Upper lobe of right lung (tissue), 1 donor: ENCODE measurements at regions not wholly inside any gene's neighbourhood (a gene's known extent, or its start where the extent isn't known, plus 50 kb on each side); places are given as distances from the start of the nearest gene placed in this dataset.
"Not testable (repeated sequence)": the region's sequence is repeated elsewhere in the genome, so short reads cannot be mapped to it uniquely, and the experiment has no call there.

Source experiments
- ATAC-seq: fragments of 200-7000 bp; cut with Tn5 transposase; one replicate; pipeline ENCODE4 v1.9.1; 2020; ENCODE audit warnings: mild to moderate bottlenecking, moderate library complexity
- DNase-seq: peaks from one replicate; pipeline ENCODE4 v3.0.0-alpha.2; 2020
- H3K27ac ChIP-seq: fragments of 200-600 bp; one replicate; pipeline ENCODE4 v1.8.0; 2022
- H3K27me3 ChIP-seq: fragments of 200-600 bp; one replicate; pipeline ENCODE4 v1.8.0; 2022; ENCODE audit warnings: mild to moderate bottlenecking
- H3K36me3 ChIP-seq: fragments of 200-600 bp; one replicate; pipeline ENCODE4 v1.8.0; 2022
- H3K4me1 ChIP-seq: fragments of 200-600 bp; one replicate; pipeline ENCODE4 v1.8.0; 2022
- H3K4me3 ChIP-seq: fragments of 200-600 bp; one replicate; pipeline ENCODE4 v1.8.0; 2022; ENCODE audit warnings: mild to moderate bottlenecking
- H3K9me3 ChIP-seq: fragments of 200-600 bp; one replicate; pipeline ENCODE4 v1.8.0; 2022
- CTCF ChIP-seq: fragments of 200-600 bp; IDR thresholded peaks from one replicate; pipeline ENCODE4 v1.8.0; 2022; ENCODE audit warnings: antibody characterized with exemption
- intact Hi-C: fragments of 100-400 bp; cut with DNase I; formaldehyde crosslinking; loops from one replicate; pipeline ENCODE4 v1.11.0; 2022
- donor health status: DM: no; HTN: yes; CAD: no; lungs with severe emphysema.

- H3K4me1 ChIP-seq, H3K4me3 ChIP-seq, H3K27ac ChIP-seq, H3K9me3 ChIP-seq, DNase-seq, H3K36me3 ChIP-seq, intact Hi-C loops, ATAC-seq, H3K27me3 ChIP-seq: not testable (repeated sequence)
Measured at GRCh38 chr19:34871911-34872310, 54.8 kb upstream of the ZNF30 start.

GRCh38 chr19:34867631-34868030 is 59.1 kb upstream of the ZNF30 start:
- ATAC-seq (no peak), DNase-seq (no peak)
- no peaks in the 10 kb centered on the region for H3K27me3 ChIP-seq
- TF ChIP-seq CTCF = no peak
- H3K36me3 ChIP-seq = no peaks in the 10 kb centered on the region
- H3K27ac ChIP-seq = no peak overlapping the region
- H3K9me3 ChIP-seq = no peaks in the 10 kb centered on the region
- intact Hi-C loops = no loop called here
- H3K4me3 ChIP-seq = no peak overlapping the region
- no peaks in the 10 kb centered on the region for H3K4me1 ChIP-seq

- H3K9me3 ChIP-seq, ATAC-seq, H3K27ac ChIP-seq, H3K27me3 ChIP-seq, DNase-seq, H3K36me3 ChIP-seq, H3K4me1 ChIP-seq, H3K4me3 ChIP-seq, intact Hi-C loops: not testable (repeated sequence)
Measured at GRCh38 chr19:34865225-34865624, 61.5 kb upstream of the ZNF30 start.

GRCh38 chr19:34859823-34860736 is 66.6 kb upstream of the ZNF30 start:
- H3K4me3 ChIP-seq = peak overlapping the region; percentile 44

GRCh38 chr19:34859325-34859724 is 67.4 kb upstream of the ZNF30 start:
- H3K4me1 ChIP-seq, ATAC-seq, H3K9me3 ChIP-seq, intact Hi-C loops, H3K27ac ChIP-seq, DNase-seq, H3K4me3 ChIP-seq, H3K27me3 ChIP-seq, H3K36me3 ChIP-seq: not testable (repeated sequence)

More at GRCh38 chr19:34859823-34860736, 66.6 kb upstream of the ZNF30 start:
- H3K36me3 ChIP-seq, intact Hi-C loops, H3K9me3 ChIP-seq, H3K27me3 ChIP-seq, H3K4me1 ChIP-seq, DNase-seq, ATAC-seq: not testable (repeated sequence)
- peak overlapping the region; percentile 42 for H3K27ac ChIP-seq

- Histone ChIP-seq H3K27me3 (no peaks in the 10 kb centered on the region), H3K4me1 (no peaks in the 10 kb centered on the region), H3K27ac (no peak overlapping the region), H3K9me3 (no peaks in the 10 kb centered on the region), H3K36me3 (no peaks in the 10 kb centered on the region), H3K4me3 (no peak overlapping the region)
- intact Hi-C loops = no loop called here
- ATAC-seq (no peak), DNase-seq (no peak)
- TF ChIP-seq CTCF = no peak
Measured at GRCh38 chr19:34856052-34856451, 70.7 kb upstream of the ZNF30 start.

GRCh38 chr19:34853369-34853768 is 73.3 kb upstream of the ZNF30 start:
- no peaks in the 10 kb centered on the region for H3K36me3 ChIP-seq
- no peak for ATAC-seq
- intact Hi-C loops = no loop called here
- H3K27me3 ChIP-seq = no peaks in the 10 kb centered on the region
- DNase-seq = no peak
- H3K4me1 ChIP-seq = no peaks in the 10 kb centered on the region
- no peak for TF ChIP-seq CTCF
- no peak overlapping the region for H3K4me3 ChIP-seq
- H3K9me3 ChIP-seq = no peaks in the 10 kb centered on the region
- H3K27ac ChIP-seq = no peak overlapping the region

- H3K9me3 ChIP-seq = no peaks in the 10 kb centered on the region
- no peak for DNase-seq
- no peaks in the 10 kb centered on the region for H3K27me3 ChIP-seq
- no peak for ATAC-seq
- H3K4me1 ChIP-seq = no peaks in the 10 kb centered on the region
- H3K27ac ChIP-seq = no peak overlapping the region
- intact Hi-C loops = no loop called here
- H3K4me3 ChIP-seq = no peak overlapping the region
- no peaks in the 10 kb centered on the region for H3K36me3 ChIP-seq
- TF ChIP-seq CTCF = no peak
Measured at GRCh38 chr19:34852669-34853068, 74.0 kb upstream of the ZNF30 start.
